ENCODE measurements at regions not wholly inside any gene's neighbourhood (a gene's known extent, or its start where the extent isn't known, plus 50 kb on each side); places are given as distances from the start of the nearest gene placed in this dataset.

- no peak for TF ChIP-seq CTCF (IDR thresholded peaks at IDR 0.05)
- TF ChIP-seq ZFX (IDR thresholded peaks at IDR 0.05; ENCODE audit: borderline replicate concordance): no peak
Observed at GRCh38 chr18:24918257-24918656, 433.7 kb downstream of the ZNF521 start.

Data from 22Rv1 (cell line).